Sigmoid colon (tissue), 4 donors: ENCODE measurements at regions not wholly inside any gene's neighbourhood (a gene's known extent, or its start where the extent isn't known, plus 50 kb on each side); places are given as distances from the start of the nearest gene placed in this dataset.

Source experiments
- EP300 ChIP-seq, 4 donors: sonication (generic); formaldehyde crosslinking; IDR thresholded peaks; one replicate each; pipeline ENCODE4 v1.6.1; 2017; ENCODE audit warnings: antibody characterized with exemption in 4 of 4
- POLR2AphosphoS5 ChIP-seq, 4 donors: sonication (generic); formaldehyde crosslinking; IDR thresholded peaks; one replicate each; pipeline ENCODE4 v1.6.1; 2017; ENCODE audit warnings: antibody characterized with exemption in 4 of 4
- TF ChIP-seq, protein P1 (sequence below), 4 experiments: fragments of 450-650 bp in 3 of 4; fragments of 200-600 bp in 1 of 4; IDR thresholded peaks; one replicate each; pipeline ENCODE4 v1.5.1; 2016 to 2019; ENCODE audit warnings: antibody characterized with exemption in 4 of 4, mild to moderate bottlenecking in 3 of 4, moderate library complexity in 2 of 4

DNA sequence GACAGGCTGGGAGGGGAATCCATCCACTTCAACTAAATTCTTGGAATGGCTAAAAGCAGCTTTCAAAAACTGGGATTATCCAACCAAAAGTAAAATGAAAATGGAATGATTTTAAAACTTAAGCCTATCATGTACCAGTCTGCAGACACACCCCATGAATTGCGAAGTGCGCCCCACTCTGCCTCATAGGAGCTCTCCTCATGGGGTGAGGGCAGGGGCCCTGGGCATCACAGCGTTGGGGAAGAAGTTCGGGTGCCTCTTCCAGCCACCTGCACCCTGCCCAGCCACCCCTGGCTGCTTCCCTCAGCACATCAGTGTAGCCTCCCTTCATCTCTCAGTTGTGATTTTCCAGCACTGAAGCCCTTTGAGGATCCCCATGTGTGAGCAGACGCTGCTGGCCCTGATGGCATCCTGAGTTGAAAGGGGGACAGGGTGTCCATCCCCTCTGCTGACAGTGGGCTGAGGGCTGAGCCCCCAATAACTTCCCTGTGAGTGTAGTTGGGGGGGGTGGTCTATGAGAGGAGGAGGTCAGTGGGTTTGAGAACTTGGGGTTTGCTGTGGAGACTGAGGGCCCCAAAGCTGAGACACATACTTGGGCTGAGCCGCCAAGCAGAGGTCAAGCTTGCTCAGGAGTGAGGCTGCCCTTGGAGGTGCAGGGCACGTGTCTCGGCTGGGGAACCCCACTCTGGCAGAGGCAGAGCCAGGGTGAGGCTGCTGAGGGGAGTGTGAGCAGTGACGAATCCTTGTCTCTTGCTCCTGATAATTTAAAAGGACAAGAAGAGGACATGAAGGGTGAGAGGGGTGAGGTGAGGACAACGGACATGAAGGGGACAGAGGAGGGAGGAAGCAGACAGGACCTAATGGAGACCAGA is 542.1 kb downstream of the TCERG1L start:
- TF ChIP-seq, protein P1, sequence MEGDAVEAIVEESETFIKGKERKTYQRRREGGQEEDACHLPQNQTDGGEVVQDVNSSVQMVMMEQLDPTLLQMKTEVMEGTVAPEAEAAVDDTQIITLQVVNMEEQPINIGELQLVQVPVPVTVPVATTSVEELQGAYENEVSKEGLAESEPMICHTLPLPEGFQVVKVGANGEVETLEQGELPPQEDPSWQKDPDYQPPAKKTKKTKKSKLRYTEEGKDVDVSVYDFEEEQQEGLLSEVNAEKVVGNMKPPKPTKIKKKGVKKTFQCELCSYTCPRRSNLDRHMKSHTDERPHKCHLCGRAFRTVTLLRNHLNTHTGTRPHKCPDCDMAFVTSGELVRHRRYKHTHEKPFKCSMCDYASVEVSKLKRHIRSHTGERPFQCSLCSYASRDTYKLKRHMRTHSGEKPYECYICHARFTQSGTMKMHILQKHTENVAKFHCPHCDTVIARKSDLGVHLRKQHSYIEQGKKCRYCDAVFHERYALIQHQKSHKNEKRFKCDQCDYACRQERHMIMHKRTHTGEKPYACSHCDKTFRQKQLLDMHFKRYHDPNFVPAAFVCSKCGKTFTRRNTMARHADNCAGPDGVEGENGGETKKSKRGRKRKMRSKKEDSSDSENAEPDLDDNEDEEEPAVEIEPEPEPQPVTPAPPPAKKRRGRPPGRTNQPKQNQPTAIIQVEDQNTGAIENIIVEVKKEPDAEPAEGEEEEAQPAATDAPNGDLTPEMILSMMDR (IDR thresholded peaks at IDR 0.05), result no peak
- TF ChIP-seq POLR2AphosphoS5 (IDR thresholded peaks at IDR 0.05) (no peak), EP300 (IDR thresholded peaks at IDR 0.05) (no peak)
